PC-3 (cell line): ENCODE measurements at regions not wholly inside any gene's neighbourhood (a gene's known extent, or its start where the extent isn't known, plus 50 kb on each side); places are given as distances from the start of the nearest gene placed in this dataset.

ENCODE experiments used
- ATAC-seq: fragments of 200-7000 bp; cut with Tn5 transposase; 2 replicates; pipeline ENCODE4 v1.9.1; 2020; ENCODE audit warnings: mild to moderate bottlenecking, moderate library complexity
- BruUV-seq: library from RNA; stranded (reverse); fragments of 400-500 nt; replicated peaks from 2 replicates; lab custom pipeline; 2021; lab: Mats Ljungman, UMichigan
- CTCF ChIA-PET: fragments of 300-600 bp; sonication (Branson Sonifier 250); formaldehyde crosslinking; loops from one replicate; lab custom pipeline; 2022; ENCODE audit warnings: antibody characterized with exemption; lab: Charles Lee
- POLR2A ChIA-PET: fragments of 300-600 bp; sonication (Branson Sonifier 250); formaldehyde crosslinking; loops from one replicate; lab custom pipeline; 2022; ENCODE audit warnings: antibody characterized with exemption; ENCODE audit not compliant: unreplicated experiment; lab: Charles Lee
- DNase-seq: peaks from one replicate; pipeline ENCODE4 v3.0.0-alpha.2; 2015
- H2AFZ ChIP-seq: fragments of 300-600 bp; sonication (generic); 2 replicates; pipeline ENCODE4 v1.6.0; 2016; ENCODE audit warnings: antibody characterized with exemption, low read length
- H3F3A ChIP-seq: fragments of 300-600 bp; sonication (generic); one replicate; pipeline ENCODE4 v1.6.0; 2017; ENCODE audit warnings: antibody characterized with exemption, low read length, control low read depth, mild to moderate bottlenecking; ENCODE audit not compliant: unreplicated experiment
- H3K27ac ChIP-seq: fragments of 300-600 bp; sonication (generic); 2 replicates; pipeline ENCODE4 v1.5.1; 2016; ENCODE audit warnings: mild to moderate bottlenecking, low read length
- H3K27me3 ChIP-seq: fragments of 300-600 bp; sonication (generic); 2 replicates; pipeline ENCODE4 v1.6.1; 2016; ENCODE audit warnings: low read length, mixed read lengths
- H3K36me3 ChIP-seq: fragments of 300-600 bp; sonication (generic); 2 replicates; pipeline ENCODE4 v1.6.1; 2016; ENCODE audit warnings: low read depth, mixed run types, low read length, mixed read lengths
- H3K4me1 ChIP-seq: fragments of 300-600 bp; sonication (generic); 2 replicates; pipeline ENCODE4 v1.5.1; 2016; ENCODE audit warnings: low read length; ENCODE audit not compliant: insufficient read depth
- H3K4me2 ChIP-seq: fragments of 300-600 bp; sonication (generic); 2 replicates; pipeline ENCODE4 v1.6.0; 2016; ENCODE audit warnings: low read length
- H3K4me3 ChIP-seq: fragments of 300-600 bp; sonication (generic); 2 replicates; pipeline ENCODE4 v1.5.1; 2016; ENCODE audit warnings: mild to moderate bottlenecking, low read length, mixed read lengths
- H3K79me2 ChIP-seq: fragments of 300-600 bp; sonication (generic); 2 replicates; pipeline ENCODE4 v1.6.1; 2017; ENCODE audit warnings: low read length, mixed read lengths
- H3K9ac ChIP-seq: fragments of 300-600 bp; sonication (generic); 2 replicates; pipeline ENCODE4 v1.6.0; 2016; ENCODE audit warnings: mild to moderate bottlenecking, low read length
- H3K9me2 ChIP-seq: fragments of 300-600 bp; sonication (generic); replicated peaks from 2 replicates; pipeline ENCODE4 v1.6.1; 2016; ENCODE audit warnings: mixed run types, low read length, mixed read lengths
- H3K9me3 ChIP-seq: fragments of 300-600 bp; sonication (generic); 2 replicates; pipeline ENCODE4 v1.6.1; 2016; ENCODE audit warnings: low read length, mixed read lengths
- H4K20me1 ChIP-seq: fragments of 300-600 bp; sonication (generic); 2 replicates; pipeline ENCODE4 v1.6.1; 2016; ENCODE audit warnings: low read length, mixed read lengths
- CTCF ChIP-seq: fragments of 300-600 bp; sonication (generic); conservative IDR thresholded peaks from 2 replicates; pipeline ENCODE4 v1.5.1; 2017; ENCODE audit warnings: antibody characterized with exemption, low read depth, mild to moderate bottlenecking, low read length
- EZH2 ChIP-seq: fragments of 300-600 bp; sonication (generic); IDR thresholded peaks from one replicate; pipeline ENCODE4 v1.6.1; 2017; ENCODE audit warnings: antibody characterized with exemption, mild to moderate bottlenecking, low read length; ENCODE audit not compliant: unreplicated experiment
- EZH2phosphoT487 ChIP-seq: fragments of 300-600 bp; sonication (generic); IDR thresholded peaks from 2 replicates; pipeline ENCODE4 v1.6.1; 2018; ENCODE audit warnings: mild to moderate bottlenecking, antibody characterized with exemption, low read length, borderline replicate concordance
- intact Hi-C: fragments of 100-400 bp; cut with micrococcal nuclease; formaldehyde crosslinking; loops from 2 replicates; pipeline ENCODE4 v1.9.0; 2023

DNA sequence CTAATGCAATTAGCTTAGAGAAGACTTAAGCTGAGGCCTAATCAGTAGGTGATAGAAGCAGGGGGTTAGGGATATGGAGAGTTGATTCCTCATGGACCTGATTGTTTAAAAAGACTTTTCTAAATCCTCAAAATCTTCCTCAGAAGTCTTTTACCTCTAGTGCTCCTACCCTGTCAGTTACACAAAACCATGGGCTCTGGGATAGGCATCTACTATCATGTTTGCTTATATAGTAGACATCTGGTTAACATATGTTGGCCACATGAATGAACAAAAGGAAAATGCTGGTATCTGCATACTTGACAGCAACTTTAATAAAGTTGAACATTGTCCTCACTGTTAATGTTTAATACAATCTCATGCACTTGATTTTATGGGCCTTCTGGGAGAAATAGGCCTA lies 61.5 kb upstream of the FKBP1C start:
- Histone ChIP-seq H3F3A (no peaks in the 10 kb centered on the region), H3K9me2 (no peaks in the 10 kb centered on the region), H3K4me3 (no peak overlapping the region), H2AFZ (no peak overlapping the region), H3K27ac (no peak overlapping the region), H4K20me1 (no peaks in the 10 kb centered on the region), H3K27me3 (no peaks in the 10 kb centered on the region), H3K9ac (no peak overlapping the region), H3K9me3 (no peaks in the 10 kb centered on the region), H3K36me3 (no peaks in the 10 kb centered on the region), H3K79me2 (no peaks in the 10 kb centered on the region), H3K4me2 (no peak overlapping the region), H3K4me1 (no peaks in the 10 kb centered on the region)
- TF ChIP-seq CTCF: no peak
- TF ChIP-seq EZH2phosphoT487: no peak
- TF ChIP-seq EZH2: no peak
- BruUV-seq: no TSS peak
- ATAC-seq (no peak), DNase-seq (no peak)
- ChIA-PET CTCF (no interaction called here), POLR2A (no interaction called here)
- intact Hi-C loops: no loop called here

GRCh38 chr6:63154535-63154934 lies 56.7 kb upstream of the FKBP1C start:
- no peaks in the 10 kb centered on the region for H3K27me3 ChIP-seq
- no peak for DNase-seq
- ChIA-PET POLR2A (no interaction called here), CTCF (no interaction called here)
- ATAC-seq: no peak
- no peak overlapping the region for H2AFZ ChIP-seq
- TF ChIP-seq EZH2: no peak
- no peak for TF ChIP-seq EZH2phosphoT487
- no peak for TF ChIP-seq CTCF
- no TSS peak for BruUV-seq
- H3K27ac ChIP-seq: no peak overlapping the region
- H3K4me2 ChIP-seq: no peak overlapping the region
- H3K4me1 ChIP-seq: no peaks in the 10 kb centered on the region
- H3K79me2 ChIP-seq: no peaks in the 10 kb centered on the region
- no peaks in the 10 kb centered on the region for H3K36me3 ChIP-seq
- no peaks in the 10 kb centered on the region for H3K9me2 ChIP-seq
- H3K9me3 ChIP-seq: no peaks in the 10 kb centered on the region
- no peak overlapping the region for H3K9ac ChIP-seq
- intact Hi-C loops: no loop called here
- no peak overlapping the region for H3K4me3 ChIP-seq
- no peaks in the 10 kb centered on the region for H4K20me1 ChIP-seq
- no peaks in the 10 kb centered on the region for H3F3A ChIP-seq
